HCT116 (cell line): ENCODE measurements at regions not wholly inside any gene's neighbourhood (a gene's known extent, or its start where the extent isn't known, plus 50 kb on each side); places are given as distances from the start of the nearest gene placed in this dataset.

ENCODE experiments used
- CTCF ChIP-seq, 3 experiments: fragments of 200-600 bp in 1 of 3; sonication (generic) in 1 of 3; IDR thresholded peaks in 2 of 3; conservative IDR thresholded peaks in 1 of 3; 2 replicates each; pipeline ENCODE4 v1.5.1; 2012 to 2017; ENCODE audit warnings: low read depth in 2 of 3, low read length in 2 of 3, antibody characterized with exemption in 1 of 3, borderline replicate concordance in 1 of 3, control low read depth in 1 of 3, mild to moderate bottlenecking in 1 of 3, mixed read lengths in 1 of 3, mixed run types in 1 of 3, moderate library complexity in 1 of 3; ENCODE audit not compliant: insufficient read depth in 1 of 3
- EZH2 ChIP-seq: fragments of 200-600 bp; sonication (generic); IDR thresholded peaks from 2 replicates; pipeline ENCODE4 v1.6.1; 2017; ENCODE audit warnings: antibody characterized with exemption, mixed run types
- EZH2phosphoT487 ChIP-seq: fragments of 200-600 bp; IDR thresholded peaks from 2 replicates; pipeline ENCODE4 v1.6.1; 2018; ENCODE audit warnings: antibody characterized with exemption, borderline replicate concordance
- POLR2A ChIP-seq: IDR thresholded peaks from 2 replicates; pipeline ENCODE4 v1.7.0; 2011; ENCODE audit warnings: borderline replicate concordance; ENCODE audit not compliant: insufficient read depth, insufficient read length; ENCODE audit errors: extremely low read depth

- TF ChIP-seq POLR2A (no peak), CTCF (IDR thresholded peaks at IDR 0.05 in 2 of 3, conservative IDR thresholded peaks at IDR 0.05 in 1 of 3; ENCODE audit: borderline replicate concordance in 1 of 3, insufficient read depth in 1 of 3, low read depth in 2 of 3, low read length in 2 of 3) (no peak), EZH2phosphoT487 (no peak), EZH2 (no peak)
Measured at GRCh38 chr4:125666635-125667034, 351.9 kb downstream of the FAT4 start.
